ENCODE measurements at regions not wholly inside any gene's neighbourhood (a gene's known extent, or its start where the extent isn't known, plus 50 kb on each side); places are given as distances from the start of the nearest gene placed in this dataset.

DNA sequence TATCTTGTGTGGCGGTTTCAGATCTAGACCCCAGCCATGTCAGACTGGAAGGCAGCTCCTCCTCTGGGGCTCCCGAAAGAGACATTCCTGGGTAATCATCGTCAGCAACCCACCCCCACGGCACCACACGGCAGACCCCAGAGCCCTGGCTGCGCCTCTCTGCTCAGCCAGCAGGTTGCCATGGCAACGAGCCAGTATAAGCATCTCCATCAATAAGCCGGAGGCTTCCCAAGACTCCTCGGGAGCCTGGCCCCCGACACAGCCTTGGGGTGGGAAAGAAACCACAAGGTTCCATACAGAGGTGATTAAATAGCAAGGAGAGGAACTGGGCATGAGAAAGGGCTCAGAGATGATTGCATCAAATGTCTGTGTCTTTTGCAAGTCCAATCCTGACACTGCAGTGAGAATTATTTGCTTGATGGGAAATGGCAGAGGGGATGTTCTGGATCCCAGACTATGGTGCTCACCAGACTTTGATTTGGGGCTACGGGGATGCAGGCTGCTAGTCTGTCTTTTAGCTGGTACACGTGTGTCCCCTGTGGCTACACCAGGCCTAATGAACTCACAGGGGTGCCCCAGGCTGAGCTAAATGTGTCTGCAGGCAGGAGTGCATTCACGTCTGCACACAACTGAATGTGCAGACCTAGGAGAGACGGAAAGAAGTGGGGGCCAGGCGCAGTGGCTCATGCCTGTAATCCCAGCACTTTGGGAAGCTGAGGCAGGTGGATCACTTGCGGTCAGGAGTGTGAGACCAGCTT is 320.5 kb upstream of the TNRC6C start:
- ChIA-PET POLR2A (ENCODE audit: unreplicated experiment) (no interaction called here), CTCF (no interaction called here)
- Histone ChIP-seq H3F3A (ENCODE audit: low read length, unreplicated experiment) (no peaks in the 10 kb centered on the region), H3K9ac (ENCODE audit: low read length) (no peak overlapping the region), H3K4me1 (ENCODE audit: insufficient read depth, low read length) (no peaks in the 10 kb centered on the region), H4K20me1 (ENCODE audit: low read length) (no peaks in the 10 kb centered on the region), H3K9me3 (ENCODE audit: low read length) (no peaks in the 10 kb centered on the region), H3K79me2 (ENCODE audit: low read length) (no peaks in the 10 kb centered on the region), H3K4me3 (ENCODE audit: low read length) (no peak overlapping the region), H2AFZ (ENCODE audit: low read length) (no peak overlapping the region), H3K4me2 (ENCODE audit: low read length) (no peak overlapping the region), H3K36me3 (ENCODE audit: low read depth, low read length) (no peaks in the 10 kb centered on the region), H3K27me3 (ENCODE audit: low read length) (peaks cover 68% of the 10 kb centered on the region), H3K27ac (ENCODE audit: low read length) (no peak overlapping the region), H3K9me2 (replicated peaks; ENCODE audit: low read length) (no peaks in the 10 kb centered on the region)
- no peak for DNase-seq
- no TSS peak for BruUV-seq (replicated peaks)
- intact Hi-C loops (cut with micrococcal nuclease), result no loop called here
- TF ChIP-seq EZH2phosphoT487 (IDR thresholded peaks at IDR 0.05; ENCODE audit: borderline replicate concordance, low read length), result no peak
- TF ChIP-seq, protein P1, sequence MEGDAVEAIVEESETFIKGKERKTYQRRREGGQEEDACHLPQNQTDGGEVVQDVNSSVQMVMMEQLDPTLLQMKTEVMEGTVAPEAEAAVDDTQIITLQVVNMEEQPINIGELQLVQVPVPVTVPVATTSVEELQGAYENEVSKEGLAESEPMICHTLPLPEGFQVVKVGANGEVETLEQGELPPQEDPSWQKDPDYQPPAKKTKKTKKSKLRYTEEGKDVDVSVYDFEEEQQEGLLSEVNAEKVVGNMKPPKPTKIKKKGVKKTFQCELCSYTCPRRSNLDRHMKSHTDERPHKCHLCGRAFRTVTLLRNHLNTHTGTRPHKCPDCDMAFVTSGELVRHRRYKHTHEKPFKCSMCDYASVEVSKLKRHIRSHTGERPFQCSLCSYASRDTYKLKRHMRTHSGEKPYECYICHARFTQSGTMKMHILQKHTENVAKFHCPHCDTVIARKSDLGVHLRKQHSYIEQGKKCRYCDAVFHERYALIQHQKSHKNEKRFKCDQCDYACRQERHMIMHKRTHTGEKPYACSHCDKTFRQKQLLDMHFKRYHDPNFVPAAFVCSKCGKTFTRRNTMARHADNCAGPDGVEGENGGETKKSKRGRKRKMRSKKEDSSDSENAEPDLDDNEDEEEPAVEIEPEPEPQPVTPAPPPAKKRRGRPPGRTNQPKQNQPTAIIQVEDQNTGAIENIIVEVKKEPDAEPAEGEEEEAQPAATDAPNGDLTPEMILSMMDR (conservative IDR thresholded peaks at IDR 0.05; ENCODE audit: low read depth, low read length), result no peak
- TF ChIP-seq EZH2 (IDR thresholded peaks at IDR 0.05; ENCODE audit: low read length, unreplicated experiment), result no peak
- ATAC-seq, result no peak

DNA sequence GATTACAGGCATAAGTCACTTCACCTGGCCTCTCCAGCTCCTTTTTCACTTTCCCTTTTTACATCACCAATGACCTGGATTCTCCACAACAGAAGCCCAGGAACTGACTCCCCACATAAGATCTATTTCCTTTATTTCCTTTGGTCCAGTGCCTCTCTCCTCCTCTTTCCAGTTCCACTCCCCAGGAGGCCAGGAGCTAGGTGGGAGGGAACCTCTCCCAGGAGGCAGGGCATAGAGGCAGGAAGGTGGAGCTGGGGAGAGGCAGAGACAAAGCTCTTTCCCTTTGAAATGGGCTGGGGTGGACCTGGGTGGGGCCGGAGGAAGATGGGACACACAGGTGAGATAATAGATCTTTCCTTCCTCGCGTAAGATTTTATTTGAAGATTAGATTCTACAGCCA is 318.3 kb upstream of the TNRC6C start:
- no TSS peak for BruUV-seq (replicated peaks)
- ATAC-seq (no peak), DNase-seq (no peak)
- H3F3A ChIP-seq (ENCODE audit: low read length, unreplicated experiment), result no peaks in the 10 kb centered on the region
- H3K4me2 ChIP-seq (ENCODE audit: low read length), result no peak overlapping the region
- no peaks in the 10 kb centered on the region for H4K20me1 ChIP-seq (ENCODE audit: low read length)
- no peaks in the 10 kb centered on the region for H3K9me3 ChIP-seq (ENCODE audit: low read length)
- ChIA-PET CTCF (no interaction called here), POLR2A (ENCODE audit: unreplicated experiment) (no interaction called here)
- no peak overlapping the region for H3K9ac ChIP-seq (ENCODE audit: low read length)
- TF ChIP-seq, protein P1 (conservative IDR thresholded peaks at IDR 0.05; ENCODE audit: low read depth, low read length), result no peak
- TF ChIP-seq EZH2phosphoT487 (IDR thresholded peaks at IDR 0.05; ENCODE audit: borderline replicate concordance, low read length), result no peak
- TF ChIP-seq EZH2 (IDR thresholded peaks at IDR 0.05; ENCODE audit: low read length, unreplicated experiment), result no peak
- peaks cover 4% of the 10 kb centered on the region for H3K4me1 ChIP-seq (ENCODE audit: insufficient read depth, low read length)
- H3K79me2 ChIP-seq (ENCODE audit: low read length), result no peaks in the 10 kb centered on the region
- no peaks in the 10 kb centered on the region for H3K36me3 ChIP-seq (ENCODE audit: low read depth, low read length)
- intact Hi-C loops (cut with micrococcal nuclease), result no loop called here
- no peaks in the 10 kb centered on the region for H3K9me2 ChIP-seq (replicated peaks; ENCODE audit: low read length)
- peaks cover 83% of the 10 kb centered on the region for H3K27me3 ChIP-seq (ENCODE audit: low read length)
- no peak overlapping the region for H2AFZ ChIP-seq (ENCODE audit: low read length)
- H3K27ac ChIP-seq (ENCODE audit: low read length), result no peak overlapping the region
- no peak overlapping the region for H3K4me3 ChIP-seq (ENCODE audit: low read length)

DNA sequence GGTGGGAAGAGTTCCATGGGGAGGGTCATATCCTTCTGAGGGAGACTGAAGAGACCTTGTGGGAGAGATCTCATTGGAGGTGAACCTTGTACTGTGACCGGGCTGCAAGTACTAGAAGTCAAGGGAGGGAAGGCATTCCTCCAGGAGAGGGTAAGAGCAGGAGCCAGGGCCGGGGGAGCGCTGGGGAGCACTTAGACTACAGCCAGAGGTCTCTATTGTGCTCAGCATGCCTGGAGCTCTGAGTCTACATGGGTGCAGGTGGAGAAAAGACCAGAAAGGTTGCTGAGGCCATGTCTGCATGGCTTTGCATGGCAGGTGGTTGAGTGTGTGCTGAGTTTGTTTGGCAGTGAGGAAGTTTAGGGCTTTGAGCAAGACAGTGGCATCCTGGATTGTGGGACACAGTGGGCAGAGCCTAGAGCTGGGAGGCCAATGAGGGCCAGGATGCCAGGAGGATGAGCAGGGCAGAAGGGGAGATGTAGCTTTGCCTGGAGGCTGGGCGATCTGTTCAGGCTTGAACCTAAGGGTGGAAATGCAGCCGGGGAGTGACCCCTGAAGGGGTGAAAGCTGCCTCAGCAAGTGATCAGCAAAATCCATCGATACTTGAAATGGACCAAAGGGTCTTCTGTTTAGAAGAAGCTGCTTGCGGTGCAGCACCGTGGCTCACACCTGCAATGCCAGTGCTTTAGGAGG is 317.4 kb upstream of the TNRC6C start:
- Histone ChIP-seq H3K79me2 (ENCODE audit: low read length) (no peaks in the 10 kb centered on the region), H3K9ac (ENCODE audit: low read length) (no peak overlapping the region), H4K20me1 (ENCODE audit: low read length) (no peaks in the 10 kb centered on the region), H3K36me3 (ENCODE audit: low read depth, low read length) (no peaks in the 10 kb centered on the region), H3K4me2 (ENCODE audit: low read length) (no peak overlapping the region), H3F3A (ENCODE audit: low read length, unreplicated experiment) (no peaks in the 10 kb centered on the region), H3K4me3 (ENCODE audit: low read length) (no peak overlapping the region), H3K27me3 (ENCODE audit: low read length) (peaks cover 89% of the 10 kb centered on the region), H3K9me3 (ENCODE audit: low read length) (no peaks in the 10 kb centered on the region), H2AFZ (ENCODE audit: low read length) (no peak overlapping the region), H3K4me1 (ENCODE audit: insufficient read depth, low read length) (peaks cover 10% of the 10 kb centered on the region), H3K9me2 (replicated peaks; ENCODE audit: low read length) (no peaks in the 10 kb centered on the region), H3K27ac (ENCODE audit: low read length) (no peak overlapping the region)
- intact Hi-C loops (cut with micrococcal nuclease), result no loop called here
- POLR2A ChIA-PET (ENCODE audit: unreplicated experiment), result no interaction called here
- CTCF ChIA-PET, result no interaction called here
- TF ChIP-seq, protein P1 (conservative IDR thresholded peaks at IDR 0.05; ENCODE audit: low read depth, low read length), result no peak
- TF ChIP-seq EZH2phosphoT487 (IDR thresholded peaks at IDR 0.05; ENCODE audit: borderline replicate concordance, low read length) (no peak), EZH2 (IDR thresholded peaks at IDR 0.05; ENCODE audit: low read length, unreplicated experiment) (no peak)
- DNase-seq, result no peak
- BruUV-seq (replicated peaks), result no TSS peak
- no peak for ATAC-seq

All from PC-3 (cell line).